ENCODE measurements at regions not wholly inside any gene's neighbourhood (a gene's known extent, or its start where the extent isn't known, plus 50 kb on each side); places are given as distances from the start of the nearest gene placed in this dataset.

DNA sequence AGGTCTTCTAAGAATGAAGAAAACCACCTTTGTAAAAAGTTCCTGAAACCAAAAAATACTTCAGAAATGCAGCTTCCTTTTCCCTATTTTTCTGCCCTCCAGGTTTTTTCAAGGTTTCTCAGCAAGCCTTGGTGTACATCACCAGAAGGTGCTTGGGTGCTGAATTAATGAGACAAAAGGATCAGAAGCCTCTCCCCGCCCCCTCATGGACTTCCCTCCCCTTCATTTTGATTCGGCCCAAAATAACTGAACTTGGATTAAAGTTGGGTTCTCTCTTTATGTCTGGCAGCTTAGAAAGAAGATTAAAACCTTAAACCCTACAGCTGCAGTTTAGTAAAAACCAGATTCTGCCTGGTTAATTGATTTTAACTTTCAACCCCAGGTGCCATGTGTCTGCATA lies 121.7 kb upstream of the ERCC4 start:
- H3K9me3 ChIP-seq (replicated peaks in 1 of 2; ENCODE audit: control insufficient read depth in 1 of 2, insufficient read depth in 1 of 2, low read length in 2 of 2): peaks cover 0 to 12% of the 10 kb centered on the region in 2 donors
- WGBS (ENCODE audit: insufficient coverage): no CpG with 5 or more reads among the region's 2 CpGs
- no peaks in the 10 kb centered on the region for H3K4me1 ChIP-seq (ENCODE audit: control insufficient read depth in 1 of 2, insufficient read depth in 2 of 2, low read length in 2 of 2)
- Mint-ChIP-seq H3K36me3 (no peaks in the 10 kb centered on the region), H3K4me3 (no peak overlapping the region), H3K27me3 (ENCODE audit: low read depth in 3 of 3) (peaks cover 2 to 4% (median 3%) of the 10 kb centered on the region in 3 donors), H3K9me3 (peaks cover 2 to 9% (median 6%) of the 10 kb centered on the region in 7 donors), H3K4me1 (no peaks in the 10 kb centered on the region), H3K27ac (no peak overlapping the region)
- H3K79me2 ChIP-seq (ENCODE audit: insufficient read depth, low read length): no peaks in the 10 kb centered on the region
- H3K27me3 ChIP-seq (ENCODE audit: control insufficient read depth in 2 of 2, insufficient read depth in 2 of 2, low read length in 2 of 2): no peaks in the 10 kb centered on the region
- no peak overlapping the region for H3K4me3 ChIP-seq (replicated peaks in 1 of 3; ENCODE audit: low read depth in 2 of 3, low read length in 3 of 3)
- no peak overlapping the region for H3K4me2 ChIP-seq (replicated peaks; ENCODE audit: extremely low read depth, low read length, poor library complexity, severe bottlenecking)
- H3K27ac ChIP-seq (ENCODE audit: low read depth in 1 of 2, low read length in 2 of 2): no peak overlapping the region
- H2AFZ ChIP-seq (ENCODE audit: insufficient read depth, low read depth, low read length, poor library complexity, severe bottlenecking): no peak overlapping the region
- H3K9ac ChIP-seq (ENCODE audit: insufficient read depth, low read length, poor library complexity, severe bottlenecking): no peak overlapping the region
- H4K20me1 ChIP-seq (ENCODE audit: insufficient read depth, low read length): no peaks in the 10 kb centered on the region
- TF ChIP-seq, protein P1, sequence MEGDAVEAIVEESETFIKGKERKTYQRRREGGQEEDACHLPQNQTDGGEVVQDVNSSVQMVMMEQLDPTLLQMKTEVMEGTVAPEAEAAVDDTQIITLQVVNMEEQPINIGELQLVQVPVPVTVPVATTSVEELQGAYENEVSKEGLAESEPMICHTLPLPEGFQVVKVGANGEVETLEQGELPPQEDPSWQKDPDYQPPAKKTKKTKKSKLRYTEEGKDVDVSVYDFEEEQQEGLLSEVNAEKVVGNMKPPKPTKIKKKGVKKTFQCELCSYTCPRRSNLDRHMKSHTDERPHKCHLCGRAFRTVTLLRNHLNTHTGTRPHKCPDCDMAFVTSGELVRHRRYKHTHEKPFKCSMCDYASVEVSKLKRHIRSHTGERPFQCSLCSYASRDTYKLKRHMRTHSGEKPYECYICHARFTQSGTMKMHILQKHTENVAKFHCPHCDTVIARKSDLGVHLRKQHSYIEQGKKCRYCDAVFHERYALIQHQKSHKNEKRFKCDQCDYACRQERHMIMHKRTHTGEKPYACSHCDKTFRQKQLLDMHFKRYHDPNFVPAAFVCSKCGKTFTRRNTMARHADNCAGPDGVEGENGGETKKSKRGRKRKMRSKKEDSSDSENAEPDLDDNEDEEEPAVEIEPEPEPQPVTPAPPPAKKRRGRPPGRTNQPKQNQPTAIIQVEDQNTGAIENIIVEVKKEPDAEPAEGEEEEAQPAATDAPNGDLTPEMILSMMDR (IDR thresholded peaks at IDR 0.05): no peak
- no peak for DNase-seq
- intact Hi-C loops (cut with micrococcal nuclease): no loop called here
- no peaks in the 10 kb centered on the region for H3K36me3 ChIP-seq (replicated peaks in 1 of 2; ENCODE audit: control insufficient read depth in 1 of 2, insufficient read depth in 2 of 2, low read length in 2 of 2)

DNA sequence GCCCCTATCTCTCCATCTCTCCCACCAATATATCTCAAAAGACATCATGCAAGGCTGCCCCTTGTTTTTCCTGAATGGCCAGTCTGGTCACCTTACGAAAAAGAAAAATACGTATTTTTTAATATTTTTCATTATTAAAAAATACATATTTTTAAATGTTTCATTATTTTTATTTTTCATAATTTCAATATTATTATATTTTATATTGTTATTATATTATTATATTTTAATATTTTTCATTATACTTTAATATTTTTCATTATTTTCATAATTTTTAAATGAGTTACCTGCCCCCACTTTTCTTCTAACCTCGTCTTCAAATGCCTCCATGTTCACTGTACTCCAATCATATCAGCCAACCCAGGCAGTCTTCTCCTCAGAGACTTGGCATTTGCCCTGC lies 116.0 kb upstream of the ERCC4 start:
- Mint-ChIP-seq H3K4me3 (no peak overlapping the region), H3K27ac (no peak overlapping the region), H3K36me3 (no peaks in the 10 kb centered on the region), H3K4me1 (no peaks in the 10 kb centered on the region), H3K9me3 (peaks cover 0 to 17% (median 3%) of the 10 kb centered on the region in 7 donors), H3K27me3 (ENCODE audit: low read depth in 3 of 3) (peaks cover 2% of the 10 kb centered on the region in 3 donors)
- no peaks in the 10 kb centered on the region for H4K20me1 ChIP-seq (ENCODE audit: insufficient read depth, low read length)
- TF ChIP-seq, protein P1 (IDR thresholded peaks at IDR 0.05): no peak
- no peak overlapping the region for H3K27ac ChIP-seq (ENCODE audit: low read depth in 1 of 2, low read length in 2 of 2)
- 83% methylated on average over 1 of the region's 3 CpGs for WGBS (ENCODE audit: insufficient coverage)
- H2AFZ ChIP-seq (ENCODE audit: insufficient read depth, low read depth, low read length, poor library complexity, severe bottlenecking): no peak overlapping the region
- H3K9ac ChIP-seq (ENCODE audit: insufficient read depth, low read length, poor library complexity, severe bottlenecking): no peak overlapping the region
- intact Hi-C loops (cut with micrococcal nuclease): no loop called here
- H3K27me3 ChIP-seq (ENCODE audit: control insufficient read depth in 2 of 2, insufficient read depth in 2 of 2, low read length in 2 of 2): no peaks in the 10 kb centered on the region
- no peaks in the 10 kb centered on the region for H3K79me2 ChIP-seq (ENCODE audit: insufficient read depth, low read length)
- peaks cover 0 to 10% of the 10 kb centered on the region in 2 donors for H3K9me3 ChIP-seq (replicated peaks in 1 of 2; ENCODE audit: control insufficient read depth in 1 of 2, insufficient read depth in 1 of 2, low read length in 2 of 2)
- H3K4me2 ChIP-seq (replicated peaks; ENCODE audit: extremely low read depth, low read length, poor library complexity, severe bottlenecking): no peak overlapping the region
- H3K36me3 ChIP-seq (replicated peaks in 1 of 2; ENCODE audit: control insufficient read depth in 1 of 2, insufficient read depth in 2 of 2, low read length in 2 of 2): no peaks in the 10 kb centered on the region
- H3K4me3 ChIP-seq (replicated peaks in 1 of 3; ENCODE audit: low read depth in 2 of 3, low read length in 3 of 3): no peak overlapping the region
- DNase-seq: no peak
- H3K4me1 ChIP-seq (ENCODE audit: control insufficient read depth in 1 of 2, insufficient read depth in 2 of 2, low read length in 2 of 2): no peaks in the 10 kb centered on the region

Data from CD14-positive monocyte (primary cell).